ENCODE measurements at regions not wholly inside any gene's neighbourhood (a gene's known extent, or its start where the extent isn't known, plus 50 kb on each side); places are given as distances from the start of the nearest gene placed in this dataset.
"Not testable (repeated sequence)": the region's sequence is repeated elsewhere in the genome, so short reads cannot be mapped to it uniquely, and the experiment has no call there.

DNA sequence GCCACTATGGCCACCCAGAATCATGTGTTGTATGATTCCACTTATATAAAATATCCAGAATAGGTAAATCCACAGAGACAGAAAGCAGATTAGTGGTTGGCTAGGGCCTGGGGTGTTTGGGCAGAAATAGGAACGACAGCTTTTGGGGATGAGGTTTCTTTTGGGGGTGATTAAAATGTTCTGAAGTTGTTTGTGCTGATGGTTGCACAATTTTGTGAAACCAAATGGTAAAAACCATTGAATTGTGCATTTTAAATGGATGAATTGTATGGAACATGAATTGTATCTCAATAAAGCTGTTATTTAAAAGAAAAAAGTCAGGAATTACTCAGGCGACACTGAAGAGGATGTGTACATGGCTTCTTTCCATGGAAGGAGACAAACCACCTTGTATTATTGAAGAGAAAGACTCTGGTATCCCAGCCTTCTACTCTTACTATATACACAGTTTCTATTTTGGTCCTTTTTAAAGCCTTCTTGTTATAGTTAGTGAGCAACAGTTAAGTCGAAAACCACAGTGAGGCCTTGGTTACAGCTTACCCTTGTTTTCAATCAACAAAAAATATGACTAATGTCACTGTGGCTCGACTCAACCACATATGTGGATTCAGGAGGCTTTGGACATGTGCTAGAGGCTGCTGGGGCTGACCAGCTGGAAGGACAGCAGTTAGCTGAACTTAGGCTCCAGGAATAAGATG is 57.1 kb upstream of the KMT2E start:
- no peak for DNase-seq
- intact Hi-C loops (cut with micrococcal nuclease), result no loop called here
- ATAC-seq, result no peak

DNA sequence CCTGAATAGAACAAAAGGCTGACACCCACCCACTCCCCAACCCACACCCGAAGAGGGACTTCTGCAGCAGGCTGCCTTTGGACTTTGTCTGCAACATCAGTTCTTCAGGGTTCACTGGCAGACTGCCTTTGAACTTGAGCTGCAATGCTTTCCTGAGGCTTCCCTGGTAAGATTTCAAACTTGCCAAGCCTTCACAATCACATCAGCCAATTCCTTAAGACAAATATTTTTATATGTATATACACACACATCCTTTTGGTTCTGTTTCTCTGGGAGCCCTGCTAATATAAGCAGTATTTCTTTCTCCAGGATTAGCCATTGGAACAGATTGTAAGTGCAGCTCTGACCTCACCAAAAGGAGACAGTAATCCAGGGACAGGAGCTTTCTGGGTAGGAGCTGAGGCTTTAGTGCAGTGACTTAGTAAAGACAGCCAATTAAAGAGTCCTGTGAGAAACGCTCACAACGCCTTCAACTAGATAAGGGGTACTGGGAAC is 55.6 kb upstream of the KMT2E start:
- DNase-seq, result no peak
- intact Hi-C loops (cut with micrococcal nuclease), result no loop called here
- no peak for ATAC-seq

DNA sequence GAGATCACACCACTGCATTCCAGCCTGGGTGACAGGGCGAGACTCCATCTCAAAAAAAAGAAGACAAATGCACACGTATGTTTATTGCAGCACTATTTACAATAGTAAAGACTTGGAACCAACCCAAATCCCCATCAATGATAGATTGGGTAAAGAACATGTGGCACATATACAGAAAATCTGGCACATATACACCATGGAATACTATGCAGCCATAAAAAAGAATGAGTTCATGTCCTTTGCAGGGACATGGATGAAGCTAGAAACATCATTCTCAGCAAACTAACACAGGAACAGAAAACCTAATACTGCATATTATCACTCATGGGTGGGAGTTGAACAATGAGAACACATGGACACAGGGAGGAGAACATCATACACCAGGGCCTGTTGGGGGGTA is 54.5 kb upstream of the KMT2E start:
- ATAC-seq; DNase-seq; intact Hi-C loops (cut with micrococcal nuclease): not testable (repeated sequence)

- peak; percentile 80 for ATAC-seq
- intact Hi-C loops (cut with micrococcal nuclease), result no loop called here
- DNase-seq, result no peak
These were observed 53.1 kb upstream of the KMT2E start for GRCh38 chr7:104960741-104961448.

DNA sequence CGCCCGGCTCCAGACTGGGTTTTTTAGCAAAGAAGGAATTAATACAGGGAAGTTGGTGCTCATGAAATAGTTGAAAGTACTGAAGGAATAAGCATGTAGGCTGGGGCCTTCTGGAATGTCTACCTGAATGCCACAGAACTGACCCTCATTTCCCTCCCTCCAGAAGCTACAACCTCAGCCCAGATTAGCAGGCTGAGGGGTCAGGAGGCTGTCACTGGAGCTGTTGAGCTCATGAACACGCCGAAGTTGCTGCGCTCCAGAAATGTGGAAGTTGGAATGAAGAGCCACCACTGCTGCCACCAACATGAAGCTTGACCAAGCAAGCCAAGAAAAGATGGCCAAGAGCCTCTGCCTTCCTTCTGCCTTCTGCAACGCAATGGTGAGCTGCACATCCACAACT is 52.2 kb upstream of the KMT2E start:
- ATAC-seq (no peak), DNase-seq (no peak)
- intact Hi-C loops (cut with micrococcal nuclease), result no loop called here

DNA sequence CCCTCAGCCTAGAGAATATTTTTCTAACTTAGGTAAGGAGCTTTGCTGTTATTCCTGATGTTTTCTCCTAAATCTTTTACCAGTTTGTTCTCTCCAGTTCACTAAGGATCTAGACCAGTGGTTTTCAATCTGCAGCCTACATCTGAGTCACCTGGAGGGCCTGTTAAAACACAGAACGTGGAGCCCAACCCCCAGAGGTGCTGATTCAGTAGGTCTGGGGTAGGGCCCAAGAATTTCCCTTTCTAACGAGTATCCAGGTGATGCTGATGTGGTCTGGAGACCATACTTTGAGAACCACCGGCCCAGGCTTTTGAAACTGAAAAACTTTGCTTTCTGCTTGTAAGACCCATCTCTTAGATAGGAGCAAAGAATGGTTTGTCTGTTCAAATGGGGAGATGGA is 51.2 kb upstream of the KMT2E start:
- intact Hi-C loops (cut with micrococcal nuclease), result no loop called here
- DNase-seq (no peak), ATAC-seq (no peak)

DNA sequence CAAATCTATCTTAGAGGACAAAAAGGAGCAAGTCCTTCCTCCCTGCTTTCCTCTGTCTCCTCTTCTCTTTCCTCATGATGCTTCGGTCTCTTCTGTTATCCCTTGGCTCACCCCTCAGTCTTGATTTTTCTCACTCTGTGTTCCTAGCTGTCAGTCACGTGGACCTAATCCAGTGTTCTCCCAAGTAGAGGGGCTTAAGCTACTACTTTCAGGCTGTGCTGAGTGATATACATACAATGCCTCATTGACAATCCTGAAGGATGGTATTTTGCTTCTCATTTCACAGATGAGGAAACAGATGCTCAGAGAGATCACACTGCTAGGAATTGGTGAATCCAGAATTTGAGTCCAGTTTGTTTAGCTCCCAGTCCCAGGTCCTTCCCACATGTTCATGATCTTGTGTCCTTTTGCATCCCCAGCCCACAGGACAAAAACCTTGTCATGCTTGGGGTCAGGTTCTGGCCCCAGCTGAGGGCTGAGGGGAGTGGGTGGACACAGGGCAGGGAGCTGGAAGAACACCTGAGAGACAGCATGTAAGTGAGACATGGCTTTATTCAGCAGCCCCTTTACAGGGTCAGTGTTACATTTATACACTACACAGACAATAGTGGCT is 50.5 kb upstream of the KMT2E start:
- ATAC-seq (no peak), DNase-seq (no peak)
- intact Hi-C loops (cut with micrococcal nuclease), result no loop called here

- DNase-seq, result no peak
- ATAC-seq, result no peak
- intact Hi-C loops (cut with micrococcal nuclease), result no loop called here
These were observed 50.0 kb upstream of the KMT2E start for GRCh38 chr7:104963991-104964385.

All from left ventricle myocardium superior (tissue), 1 donor.